LoVo (cell line): ENCODE measurements at regions not wholly inside any gene's neighbourhood (a gene's known extent, or its start where the extent isn't known, plus 50 kb on each side); places are given as distances from the start of the nearest gene placed in this dataset.
"Not testable (repeated sequence)": the region's sequence is repeated elsewhere in the genome, so short reads cannot be mapped to it uniquely, and the experiment has no call there.

Experiments
- DNase-seq: peaks from one replicate; pipeline ENCODE4 v3.0.0-alpha.2; 2016; ENCODE audit warnings: low spot score

DNA sequence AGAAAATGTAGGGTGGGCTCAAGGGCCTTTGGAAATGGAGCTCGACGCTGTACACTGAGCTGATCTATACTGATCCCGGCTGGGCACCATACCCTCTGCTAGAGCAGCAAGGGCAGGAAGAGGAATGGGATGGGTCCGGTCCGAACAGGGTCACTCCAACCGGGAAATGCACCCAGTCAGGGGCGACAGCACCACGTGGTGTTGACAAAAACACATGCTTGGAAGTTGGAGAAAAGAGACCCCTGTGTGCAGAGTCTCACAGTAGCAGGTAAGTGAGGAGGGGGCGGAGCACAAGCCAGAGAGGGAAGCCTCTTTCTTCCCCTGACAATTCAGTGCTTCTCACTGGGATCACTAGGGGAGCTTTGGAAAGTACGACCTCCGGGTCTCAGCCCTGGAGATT, 84.1 kb upstream of the ASB18 start:
- no peak for DNase-seq

DNA sequence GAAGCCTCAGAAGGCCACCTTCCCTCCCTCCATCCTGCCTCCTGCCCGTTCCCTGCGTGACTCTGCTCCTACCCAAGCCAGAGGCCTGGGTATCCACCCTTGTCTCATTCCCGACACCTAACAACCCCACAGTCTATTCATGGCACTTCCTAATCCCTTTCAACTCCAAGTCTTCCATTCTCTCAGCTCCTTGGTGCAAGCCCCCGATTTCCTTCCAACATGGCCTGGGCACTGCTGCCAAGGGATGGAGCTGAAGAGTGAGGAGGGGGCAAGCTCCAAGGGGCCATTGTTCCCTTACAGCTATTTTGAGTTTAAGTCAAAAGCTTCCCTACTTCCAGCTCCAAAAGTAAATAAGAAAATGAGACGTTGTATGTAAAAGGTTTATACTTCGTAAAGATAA, 84.8 kb upstream of the ASB18 start:
- no peak for DNase-seq

- no peak for DNase-seq
Measured at GRCh38 chr2:236350426-236350825, 86.2 kb upstream of the ASB18 start.

- DNase-seq: no peak
Measured at GRCh38 chr2:236351966-236352525, 87.8 kb upstream of the ASB18 start.

DNA sequence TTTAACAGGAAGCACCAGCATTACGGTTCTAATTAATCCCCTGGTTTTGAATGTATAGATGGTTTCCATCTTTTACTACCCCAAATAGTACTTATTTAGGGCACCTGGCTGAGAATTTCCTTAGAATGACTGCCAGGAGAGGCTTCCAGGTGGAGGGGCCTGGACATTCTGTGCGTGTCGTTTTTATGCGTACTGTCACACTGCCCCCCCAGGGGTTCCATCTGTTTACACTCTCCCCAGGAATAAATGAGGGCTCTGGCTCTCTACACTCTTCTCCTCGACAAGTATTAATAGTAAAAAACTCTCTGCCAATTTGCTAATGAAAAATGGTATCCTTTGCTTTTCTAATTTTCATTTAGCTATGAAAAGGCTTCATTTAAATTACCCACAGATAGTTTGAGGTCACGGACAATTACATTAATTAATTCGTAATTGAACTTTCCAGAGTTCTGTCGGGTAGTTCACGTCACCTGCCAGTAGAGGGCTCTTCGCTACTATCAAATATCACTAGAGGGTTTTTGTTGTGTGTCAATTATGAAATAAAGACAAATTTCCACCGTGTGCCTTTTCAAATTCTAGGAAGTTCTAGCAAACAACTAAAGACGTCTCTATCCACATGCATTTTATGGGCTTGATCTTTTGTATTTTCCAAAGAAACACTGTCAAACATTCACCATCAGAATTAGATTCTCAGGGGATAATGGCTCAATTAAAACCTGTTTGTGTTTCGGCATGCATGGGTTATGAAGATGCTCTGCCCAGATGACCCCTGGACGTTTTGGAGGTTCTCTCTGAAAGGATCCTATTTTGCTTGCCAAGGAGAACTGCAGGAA, 88.8 kb upstream of the ASB18 start:
- peak; percentile 47 for DNase-seq

- DNase-seq: no peak
Measured at GRCh38 chr2:236353594-236353942, 89.4 kb upstream of the ASB18 start.

DNA sequence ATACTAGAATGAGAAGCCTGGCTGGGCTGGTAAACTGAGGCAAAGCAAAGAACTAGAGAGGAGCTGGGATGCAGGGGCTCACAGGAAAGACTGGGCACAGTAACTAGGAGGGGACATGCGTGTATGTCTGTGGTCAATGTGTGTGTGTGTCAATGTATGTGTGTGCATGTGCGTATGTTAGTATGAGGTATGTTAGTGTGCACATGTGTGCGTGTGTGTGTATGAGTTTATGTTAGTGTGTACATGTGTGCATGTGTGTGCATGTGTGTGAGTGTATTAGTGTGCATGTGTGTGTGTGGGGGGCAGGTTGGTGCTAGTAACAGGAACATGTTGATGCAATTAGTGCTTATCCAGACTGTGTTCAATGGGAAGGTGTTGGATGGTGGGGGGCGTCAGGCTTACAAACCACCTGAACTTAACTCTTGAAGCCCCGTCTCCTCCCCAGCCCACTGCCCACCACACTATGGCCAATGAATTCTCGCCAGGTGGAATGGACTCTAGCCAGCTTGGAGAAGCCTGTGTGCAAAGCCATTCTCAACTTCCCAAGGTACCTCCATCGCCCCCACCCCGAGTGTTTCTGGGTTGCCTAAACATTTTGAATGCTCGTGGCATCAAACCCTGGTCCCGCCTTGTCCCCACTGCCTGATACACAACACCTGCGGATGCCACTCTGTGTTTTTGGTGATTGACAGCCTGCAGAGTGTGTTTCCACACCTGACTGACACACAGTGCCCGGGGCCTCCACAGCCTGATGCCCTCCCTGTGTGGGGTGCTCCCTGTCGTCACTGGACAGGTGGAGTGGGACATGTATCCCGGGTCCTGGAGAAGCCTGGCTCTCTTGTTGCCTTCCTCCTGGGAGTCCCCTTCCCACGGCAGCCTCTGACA, 90.1 kb upstream of the ASB18 start:
- no peak for DNase-seq

DNA sequence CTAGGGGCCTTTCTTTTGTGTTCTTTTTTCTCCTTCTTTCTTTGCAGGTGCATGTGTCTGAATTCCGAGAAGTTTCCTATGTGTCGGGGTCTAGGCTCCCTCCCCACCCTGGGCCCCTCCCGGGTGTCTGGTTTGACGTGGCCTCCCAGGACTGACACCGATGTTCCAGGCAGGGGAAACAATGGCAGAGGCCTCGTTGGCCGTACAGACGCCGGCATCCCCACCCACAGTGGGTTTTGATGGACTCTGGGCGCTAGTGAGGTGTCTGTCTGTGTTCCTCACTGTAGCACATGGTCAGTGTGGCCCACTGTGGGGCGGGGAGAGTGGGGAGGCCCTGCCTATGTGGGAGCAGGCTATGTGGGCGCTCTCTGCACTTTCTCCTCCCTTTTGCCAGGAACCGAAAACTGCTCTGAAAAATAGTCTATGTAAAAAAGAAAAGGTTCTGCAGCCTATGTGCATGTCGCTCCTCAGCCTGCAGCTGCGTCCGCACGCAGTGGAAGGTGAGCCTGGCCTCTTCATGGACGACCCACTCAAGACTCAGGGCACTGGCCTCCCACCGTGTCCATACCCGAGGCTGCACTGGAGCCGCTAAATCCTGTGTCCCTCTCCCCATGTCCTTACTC, 90.9 kb upstream of the ASB18 start:
- DNase-seq: no peak

DNA sequence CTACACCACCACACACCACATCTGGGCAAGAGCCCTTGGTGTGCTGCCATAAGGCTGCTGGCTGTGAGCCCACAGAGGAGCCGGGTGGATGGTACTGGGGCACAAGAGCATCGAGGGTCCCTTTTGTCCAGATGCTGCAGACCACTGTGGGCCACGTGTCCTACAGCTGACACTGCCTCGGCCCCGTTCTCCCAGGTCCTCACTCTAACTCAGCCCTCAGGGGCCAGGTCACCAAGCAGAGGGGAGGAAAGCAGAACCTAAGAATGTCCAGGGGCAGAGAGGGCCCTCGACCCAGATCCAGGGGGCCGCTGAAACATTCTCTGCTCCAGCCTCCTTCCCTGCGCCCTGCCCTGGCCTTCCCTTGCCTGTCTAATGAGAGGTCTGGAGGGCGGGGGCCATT, 91.7 kb upstream of the ASB18 start:
- no peak for DNase-seq

DNA sequence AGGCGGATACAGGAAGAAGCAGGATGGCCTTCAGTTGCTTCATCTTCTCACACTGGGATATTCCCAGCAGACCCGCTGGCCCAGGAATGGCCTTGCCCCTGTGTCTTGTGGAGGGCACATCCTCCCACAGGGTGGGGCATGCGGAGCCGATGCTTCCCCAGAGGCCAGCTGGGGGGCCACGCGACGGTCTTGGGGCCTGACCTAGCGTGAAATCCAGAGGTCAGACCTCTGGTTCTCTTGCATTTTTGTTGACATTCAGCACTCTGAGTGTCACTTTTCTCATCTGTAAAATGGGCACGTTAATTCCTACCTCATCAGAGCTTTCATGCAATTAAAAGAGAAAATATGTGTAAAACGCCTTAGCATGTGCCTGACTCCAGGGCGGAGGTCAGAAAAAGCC, 92.1 kb upstream of the ASB18 start:
- not testable (repeated sequence) for DNase-seq

GRCh38 chr2:236358482-236358881, 94.3 kb upstream of the ASB18 start:
- DNase-seq: not testable (repeated sequence)

DNA sequence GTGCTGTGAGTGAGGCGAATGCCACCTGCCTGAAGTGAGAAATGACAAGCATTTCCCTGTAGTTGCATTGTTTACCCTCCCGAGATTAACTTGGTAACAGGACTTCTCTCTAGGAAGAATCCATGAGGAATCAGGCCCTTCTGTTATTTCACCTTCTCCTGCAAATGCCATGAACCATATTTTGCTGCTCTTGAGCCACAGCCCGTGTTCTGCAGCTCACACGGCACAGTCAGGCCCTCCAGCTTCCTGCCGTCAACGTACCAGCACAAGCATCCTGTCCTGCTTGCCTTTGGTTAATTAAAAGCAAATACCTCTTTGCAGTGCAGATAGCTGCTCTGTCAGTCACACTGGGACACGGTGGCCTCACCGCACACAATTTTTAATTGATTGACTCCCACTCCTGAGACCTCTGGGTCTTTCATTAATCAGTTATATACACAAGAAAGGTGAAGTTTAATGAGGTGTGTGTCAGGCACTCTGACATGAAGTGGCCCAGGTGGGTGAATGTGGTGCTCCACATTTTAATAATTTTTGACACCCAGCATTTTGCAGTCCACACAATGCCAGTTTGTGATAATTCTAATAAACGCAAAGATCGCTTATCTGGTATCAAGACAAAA, 95.3 kb upstream of the ASB18 start:
- DNase-seq: no peak

GRCh38 chr2:236360496-236360895, 96.3 kb upstream of the ASB18 start:
- no peak for DNase-seq

GRCh38 chr2:236363711-236364277, 99.6 kb upstream of the ASB18 start:
- DNase-seq: no peak

- DNase-seq: no peak
Measured at GRCh38 chr2:236365258-236366048, 101.2 kb upstream of the ASB18 start.

DNA sequence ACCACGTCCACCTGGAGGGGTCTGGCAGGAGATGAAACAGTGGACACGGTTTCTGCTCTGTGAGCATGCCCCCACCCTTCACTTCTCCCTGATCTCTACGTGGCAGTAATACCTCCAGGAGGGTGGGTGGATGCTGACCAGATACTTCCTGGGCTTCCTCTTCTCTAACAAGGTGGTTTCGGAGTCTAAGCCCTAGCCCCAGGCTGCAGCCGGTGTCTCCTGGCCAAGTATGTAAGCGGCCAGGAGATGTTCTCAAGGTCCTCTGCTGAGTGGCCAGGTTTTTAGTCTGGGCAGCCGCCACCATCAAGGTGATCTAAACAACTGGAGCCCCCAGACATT, 101.8 kb upstream of the ASB18 start:
- no peak for DNase-seq

DNA sequence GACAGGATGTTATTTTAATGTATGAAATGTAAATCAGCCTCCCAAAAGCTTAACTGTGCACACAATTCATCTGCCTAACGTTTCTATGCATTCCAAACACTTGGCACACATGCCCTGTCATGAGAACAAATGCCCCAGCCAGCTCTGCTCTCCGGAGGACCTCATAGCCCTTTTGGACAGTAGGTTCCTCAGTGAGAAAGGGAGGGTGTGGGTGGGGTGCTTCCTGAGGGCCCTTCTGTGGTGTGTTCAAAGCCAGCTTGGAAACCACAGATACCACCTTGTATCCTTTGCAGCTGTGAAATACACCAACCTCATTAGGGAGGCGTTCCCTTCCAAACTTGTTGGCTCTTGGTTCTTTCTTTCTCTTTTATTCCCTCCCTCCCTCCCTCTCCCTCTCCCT, 102.2 kb upstream of the ASB18 start:
- DNase-seq: no peak

DNA sequence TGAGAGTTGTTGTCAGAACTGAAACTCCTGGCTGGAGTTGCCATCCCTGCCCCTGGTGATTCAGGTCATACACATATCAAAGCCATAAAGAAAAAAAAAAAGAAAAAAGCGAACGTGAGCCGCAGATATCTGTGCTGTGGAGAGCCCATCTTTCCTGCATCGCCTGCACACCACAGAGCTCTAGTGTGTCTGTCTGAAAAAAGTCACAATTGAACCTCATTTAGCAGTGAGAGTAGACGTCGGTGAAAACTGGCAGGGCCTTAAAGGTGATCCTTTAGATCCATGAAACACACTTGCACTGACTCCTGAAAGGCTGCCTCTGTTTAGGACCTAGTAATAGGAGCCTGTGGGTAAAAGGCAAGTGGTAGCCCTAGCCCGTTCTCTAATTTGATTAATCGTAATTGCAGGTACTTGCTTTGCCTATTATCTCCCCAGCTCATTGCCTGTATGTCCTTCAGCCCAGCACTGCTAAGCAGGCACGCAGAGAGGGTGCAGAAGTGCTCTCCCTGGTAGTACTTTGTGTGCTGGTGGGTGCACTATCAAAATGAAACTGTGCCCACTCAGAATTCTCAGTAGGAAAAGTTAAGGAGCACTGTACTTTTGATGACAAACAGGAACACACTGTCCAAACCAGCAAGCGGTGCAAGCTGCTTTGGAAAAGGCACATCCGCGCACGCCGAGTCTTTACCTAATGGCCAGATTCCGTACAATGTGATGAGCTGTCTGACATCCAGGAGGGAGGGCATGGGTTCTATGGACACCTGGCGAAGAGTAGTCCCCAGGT, 103.5 kb upstream of the ASB18 start:
- DNase-seq: no peak

- no peak for DNase-seq
Measured at GRCh38 chr2:236369661-236370062, 105.5 kb upstream of the ASB18 start.

DNA sequence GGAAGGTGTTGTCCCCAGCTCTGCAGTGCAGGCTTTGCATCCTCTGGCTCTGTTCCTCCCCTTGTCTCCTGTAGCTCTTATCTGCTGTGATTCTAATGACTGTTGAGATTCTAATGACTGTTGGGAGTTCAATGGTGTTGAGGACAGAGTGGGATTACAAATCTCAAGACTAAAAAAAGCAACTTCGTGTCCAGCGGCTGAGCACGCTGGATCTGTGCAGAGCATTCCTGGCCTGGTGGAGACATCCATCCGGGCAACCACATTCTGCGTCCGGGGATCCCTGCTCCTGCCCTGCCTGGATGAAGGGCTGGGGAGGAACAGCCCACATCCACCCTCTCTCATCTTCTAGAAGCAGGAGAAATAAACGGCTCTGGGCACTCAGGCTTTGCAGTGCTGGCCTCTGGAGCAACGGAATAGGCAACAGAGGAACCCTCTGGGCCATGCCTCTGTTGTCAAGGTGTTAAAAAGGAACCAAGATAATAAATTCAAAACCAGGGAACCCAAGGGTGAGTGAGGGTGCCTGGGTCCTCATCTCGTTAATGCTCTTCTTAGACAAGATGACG, 106.7 kb upstream of the ASB18 start:
- no peak for DNase-seq
